ENCODE measurements at regions not wholly inside any gene's neighbourhood (a gene's known extent, or its start where the extent isn't known, plus 50 kb on each side); places are given as distances from the start of the nearest gene placed in this dataset.

DNA sequence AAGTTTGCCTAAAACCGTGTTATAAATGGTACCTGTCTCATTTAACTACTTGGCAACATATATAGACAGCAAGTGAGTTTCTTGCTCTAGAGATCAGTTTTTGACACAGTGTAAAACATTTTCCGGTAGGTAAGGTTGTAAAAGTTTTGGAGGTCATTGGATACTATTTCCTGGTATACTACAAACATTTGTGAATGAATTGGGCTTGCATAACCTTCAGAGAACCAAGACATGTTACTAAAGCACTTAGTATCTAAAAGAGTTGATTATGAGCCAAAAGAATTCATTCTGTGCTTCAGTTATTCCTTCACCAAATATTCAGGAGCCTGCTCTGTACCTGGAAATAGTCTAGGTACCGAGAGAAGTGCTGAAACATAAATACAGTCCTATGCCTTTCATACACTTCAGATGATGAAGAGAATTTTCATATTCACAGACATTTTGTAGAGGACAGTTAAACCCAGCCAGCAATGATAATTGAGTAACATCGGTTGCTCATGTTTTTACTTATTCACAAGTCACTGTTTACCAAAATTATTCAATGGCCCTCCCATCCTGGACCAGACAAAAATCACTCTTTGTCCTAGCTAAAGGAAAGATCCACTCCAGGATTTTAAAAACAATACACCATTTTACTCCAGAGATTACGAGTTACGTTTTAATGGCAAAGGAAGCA lies 319.4 kb upstream of the RBMS1 start:
- intact Hi-C loops (cut with micrococcal nuclease), result no loop called here
- Histone ChIP-seq H3K27ac (ENCODE audit: low read length in 2 of 2) (no peak overlapping the region), H3K4me2 (replicated peaks; ENCODE audit: low read depth, low read length, poor library complexity, severe bottlenecking) (no peak overlapping the region), H3K4me1 (ENCODE audit: control insufficient read depth in 2 of 2, insufficient read depth in 2 of 2, low read length in 2 of 2) (no peaks in the 10 kb centered on the region), H3K27me3 (replicated peaks in 1 of 4; ENCODE audit: control extremely low read depth in 1 of 4, control insufficient read depth in 3 of 4, insufficient read depth in 4 of 4, low read length in 3 of 4) (no peaks in the 10 kb centered on the region), H3K4me3 (ENCODE audit: control extremely low read depth in 1 of 5, extremely low read depth in 1 of 5, insufficient read depth in 1 of 5, low read depth in 2 of 5, low read length in 4 of 5) (no peak overlapping the region), H3K9me3 (ENCODE audit: control extremely low read depth in 1 of 3, control insufficient read depth in 2 of 3, insufficient read depth in 1 of 3, low read length in 2 of 3) (no peaks in the 10 kb centered on the region), H4K20me1 (ENCODE audit: control insufficient read depth, insufficient read depth, low read length, poor library complexity, severe bottlenecking) (no peaks in the 10 kb centered on the region), H3K36me3 (replicated peaks in 1 of 2; ENCODE audit: control extremely low read depth in 1 of 2, control insufficient read depth in 1 of 2, extremely low read depth in 1 of 2, insufficient read depth in 2 of 2, low read length in 1 of 2) (no peaks in the 10 kb centered on the region), H3K79me2 (ENCODE audit: control insufficient read depth, insufficient read depth, low read length) (no peaks in the 10 kb centered on the region), H2AFZ (ENCODE audit: insufficient read depth, low read depth, low read length, poor library complexity, severe bottlenecking) (no peak overlapping the region), H3K9ac (ENCODE audit: low read length) (no peak overlapping the region)
- 88% methylated on average over 1 of the region's 6 CpGs for WGBS (ENCODE audit: insufficient coverage)
- no peaks in the 10 kb centered on the region for H3K4me1 Mint-ChIP-seq
- H3K27me3 Mint-ChIP-seq, result peaks cover 15% of the 10 kb centered on the region
- ChIA-PET CTCF (no interaction called here), POLR2A (no interaction called here)
- TF ChIP-seq CTCF (IDR thresholded peaks at IDR 0.05) (no peak), EZH2 (IDR thresholded peaks at IDR 0.05; ENCODE audit: borderline replicate concordance, insufficient read depth, low read depth, low read length, poor library complexity, severe bottlenecking) (no peak)
- no peaks in the 10 kb centered on the region for H3K9me3 Mint-ChIP-seq (ENCODE audit: insufficient read depth)
- no peak for DNase-seq
- no peak overlapping the region for H3K4me3 Mint-ChIP-seq
- H3K27ac Mint-ChIP-seq, result no peak overlapping the region
- no peak for ATAC-seq (ENCODE audit: low read depth)

DNA sequence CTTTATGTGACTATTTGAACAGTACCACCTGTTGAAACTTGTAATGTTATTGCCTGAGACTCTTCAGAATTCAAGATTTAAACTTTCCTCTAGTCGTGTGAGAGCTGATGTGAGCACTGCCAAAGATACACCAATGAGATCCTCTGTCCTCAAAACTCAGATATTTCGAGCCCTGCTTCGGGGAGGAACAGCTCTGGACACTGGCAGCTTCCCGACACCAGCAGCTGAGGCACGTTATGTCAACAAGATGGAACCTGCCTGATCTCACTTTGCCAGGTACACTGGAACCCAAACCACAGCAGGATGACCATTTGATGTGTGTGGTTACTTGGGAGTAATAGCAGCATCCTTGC lies 319.9 kb upstream of the RBMS1 start:
- DNase-seq, result no peak
- CTCF ChIA-PET, result no interaction called here
- Mint-ChIP-seq H3K27me3 (peaks cover 13% of the 10 kb centered on the region), H3K4me3 (no peak overlapping the region), H3K4me1 (no peaks in the 10 kb centered on the region), H3K9me3 (ENCODE audit: insufficient read depth) (no peaks in the 10 kb centered on the region), H3K27ac (no peak overlapping the region)
- Histone ChIP-seq H3K4me2 (replicated peaks; ENCODE audit: low read depth, low read length, poor library complexity, severe bottlenecking) (no peak overlapping the region), H3K79me2 (ENCODE audit: control insufficient read depth, insufficient read depth, low read length) (no peaks in the 10 kb centered on the region), H3K4me3 (ENCODE audit: control extremely low read depth in 1 of 5, extremely low read depth in 1 of 5, insufficient read depth in 1 of 5, low read depth in 2 of 5, low read length in 4 of 5) (no peak overlapping the region), H4K20me1 (ENCODE audit: control insufficient read depth, insufficient read depth, low read length, poor library complexity, severe bottlenecking) (no peaks in the 10 kb centered on the region), H3K27me3 (replicated peaks in 1 of 4; ENCODE audit: control extremely low read depth in 1 of 4, control insufficient read depth in 3 of 4, insufficient read depth in 4 of 4, low read length in 3 of 4) (no peaks in the 10 kb centered on the region), H3K36me3 (replicated peaks in 1 of 2; ENCODE audit: control extremely low read depth in 1 of 2, control insufficient read depth in 1 of 2, extremely low read depth in 1 of 2, insufficient read depth in 2 of 2, low read length in 1 of 2) (no peaks in the 10 kb centered on the region), H3K9me3 (ENCODE audit: control extremely low read depth in 1 of 3, control insufficient read depth in 2 of 3, insufficient read depth in 1 of 3, low read length in 2 of 3) (peaks cover 0 to under 1% (median 0%) of the 10 kb centered on the region in 3 donors), H2AFZ (ENCODE audit: insufficient read depth, low read depth, low read length, poor library complexity, severe bottlenecking) (no peak overlapping the region), H3K4me1 (ENCODE audit: control insufficient read depth in 2 of 2, insufficient read depth in 2 of 2, low read length in 2 of 2) (no peaks in the 10 kb centered on the region), H3K9ac (ENCODE audit: low read length) (no peak overlapping the region), H3K27ac (ENCODE audit: low read length in 2 of 2) (no peak overlapping the region)
- intact Hi-C loops (cut with micrococcal nuclease), result no loop called here
- WGBS (ENCODE audit: insufficient coverage), result 88% methylated on average over 5 of the region's 5 CpGs
- ATAC-seq (ENCODE audit: low read depth), result no peak
- TF ChIP-seq CTCF (IDR thresholded peaks at IDR 0.05) (no peak), EZH2 (IDR thresholded peaks at IDR 0.05; ENCODE audit: borderline replicate concordance, insufficient read depth, low read depth, low read length, poor library complexity, severe bottlenecking) (no peak)
- POLR2A ChIA-PET, result no interaction called here

All from B cell (primary cell).